Panc1 (cell line): ENCODE measurements at regions not wholly inside any gene's neighbourhood (a gene's known extent, or its start where the extent isn't known, plus 50 kb on each side); places are given as distances from the start of the nearest gene placed in this dataset.

Experiments
- ATAC-seq: fragments of 200-7000 bp; cut with Tn5 transposase; 2 replicates; pipeline ENCODE4 v1.9.1; 2020; ENCODE audit warnings: mild to moderate bottlenecking, moderate library complexity
- BruUV-seq: library from RNA; stranded (reverse); fragments of 400-500 nt; replicated peaks from 2 replicates; lab custom pipeline; 2021; lab: Mats Ljungman, UMichigan
- CTCF ChIA-PET: fragments of 300-600 bp; sonication (Branson Sonifier 250); formaldehyde crosslinking; loops from one replicate; lab custom pipeline; 2022; ENCODE audit warnings: antibody characterized with exemption; lab: Charles Lee
- POLR2A ChIA-PET: fragments of 300-600 bp; sonication (Branson Sonifier 250); formaldehyde crosslinking; loops from one replicate; lab custom pipeline; 2022; ENCODE audit warnings: antibody characterized with exemption; lab: Charles Lee
- DNase-seq: peaks from one replicate; pipeline ENCODE4 v3.0.0-alpha.2; 2010; ENCODE audit warnings: low read depth, low spot score
- H3K27ac ChIP-seq: 2 replicates; pipeline ENCODE4 v1.5.1; 2011; ENCODE audit warnings: mild to moderate bottlenecking, low read length, inconsistent platforms
- H3K27me3 ChIP-seq: fragments of 200-500 bp; sonication (Bioruptor generic); 2 replicates; pipeline ENCODE4 v1.6.0; 2014; ENCODE audit warnings: low read length, inconsistent platforms; ENCODE audit not compliant: control insufficient read depth, insufficient read depth
- H3K36me3 ChIP-seq: fragments of 200-500 bp; sonication (Bioruptor generic); 2 replicates; pipeline ENCODE4 v1.5.1; 2014; ENCODE audit warnings: inconsistent platforms, mild to moderate bottlenecking, low read length, moderate library complexity; ENCODE audit not compliant: control insufficient read depth, insufficient read depth
- H3K4me1 ChIP-seq: 2 replicates; pipeline ENCODE4 v1.5.1; 2011; ENCODE audit warnings: inconsistent platforms, mild to moderate bottlenecking, low read length, moderate library complexity; ENCODE audit not compliant: control insufficient read depth, insufficient read depth
- H3K4me3 ChIP-seq, 2 experiments: 2 replicates each; pipeline ENCODE4 v1.5.1; 2011 to 2012; ENCODE audit warnings: low read depth in 2 of 2, low read length in 2 of 2, mild to moderate bottlenecking in 2 of 2, inconsistent platforms in 1 of 2, moderate library complexity in 1 of 2
- H3K9me3 ChIP-seq: fragments of 200-500 bp; sonication (Bioruptor generic); 2 replicates; pipeline ENCODE4 v1.5.1; 2014; ENCODE audit warnings: low read depth, mild to moderate bottlenecking, inconsistent platforms, low read length, moderate library complexity; ENCODE audit not compliant: control insufficient read depth, insufficient read depth
- POLR2AphosphoS5 ChIP-seq: IDR thresholded peaks from 2 replicates; pipeline ENCODE4 v1.6.1; 2012; ENCODE audit warnings: mild to moderate bottlenecking, low read depth, low read length, moderate library complexity
- SIN3A ChIP-seq: IDR thresholded peaks from 2 replicates; pipeline ENCODE4 v1.6.1; 2012; ENCODE audit warnings: low read depth, mild to moderate bottlenecking, low read length, moderate library complexity, borderline replicate concordance; ENCODE audit not compliant: insufficient read depth
- TCF7L2 ChIP-seq: IDR thresholded peaks from 2 replicates; pipeline ENCODE4 v1.6.1; 2011; ENCODE audit warnings: mild to moderate bottlenecking, low read depth, low read length, inconsistent platforms
- in situ Hi-C: cut with HindIII; loops from 2 replicates; pipeline ENCODE4 v1.10.0; 2016; ENCODE audit warnings: low sequenced_read_pairs, low pct_unique_long_range_greater_than_20kb
- intact Hi-C: fragments of 100-400 bp; cut with micrococcal nuclease; formaldehyde crosslinking; loops from one replicate; pipeline ENCODE4 v1.10.0; 2022; ENCODE audit not compliant: unreplicated experiment
- TF ChIP-seq, protein P1 (sequence below): fragments of 450-650 bp; IDR thresholded peaks from 2 replicates; pipeline ENCODE4 v1.5.1; 2017; ENCODE audit warnings: mild to moderate bottlenecking
- TF ChIP-seq, protein P2 (sequence below), 2 experiments: IDR thresholded peaks; 2 replicates each; pipeline ENCODE4 v1.6.1; 2011 to 2012; ENCODE audit warnings: low read depth in 2 of 2, control low read depth in 1 of 2, low read length in 1 of 2, mild to moderate bottlenecking in 1 of 2, moderate library complexity in 1 of 2; ENCODE audit not compliant: insufficient read depth in 1 of 2

DNA sequence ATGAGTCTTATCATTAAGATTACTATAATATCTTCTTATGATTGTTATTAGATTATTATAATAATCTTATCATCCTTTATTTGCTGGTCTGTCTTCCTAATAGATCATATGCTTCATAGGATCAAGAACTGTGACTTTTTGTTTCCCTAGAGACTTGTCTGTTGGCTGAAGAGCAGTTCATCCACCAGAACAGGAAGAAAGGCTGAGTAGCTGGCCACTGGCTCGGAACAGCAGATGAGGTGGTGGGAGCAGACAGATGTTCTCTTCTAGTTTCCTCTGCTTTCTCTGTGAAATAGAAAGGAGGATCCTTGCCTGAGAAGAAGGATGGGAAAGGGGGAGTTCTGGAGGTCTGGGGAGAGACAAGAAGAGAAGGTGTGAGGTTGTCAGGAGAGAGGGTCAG lies 120.0 kb downstream of the CCNA1 start:
- BruUV-seq: no TSS peak
- CTCF ChIA-PET: no interaction called here
- intact Hi-C loops: no loop called here
- Histone ChIP-seq H3K9me3 (no peaks in the 10 kb centered on the region), H3K4me3 (no peak overlapping the region), H3K36me3 (no peaks in the 10 kb centered on the region), H3K4me1 (no peaks in the 10 kb centered on the region), H3K27ac (no peak overlapping the region), H3K27me3 (no peaks in the 10 kb centered on the region)
- in situ Hi-C loops: no loop called here
- DNase-seq: no peak
- POLR2A ChIA-PET: no interaction called here
- TF ChIP-seq, protein P1, sequence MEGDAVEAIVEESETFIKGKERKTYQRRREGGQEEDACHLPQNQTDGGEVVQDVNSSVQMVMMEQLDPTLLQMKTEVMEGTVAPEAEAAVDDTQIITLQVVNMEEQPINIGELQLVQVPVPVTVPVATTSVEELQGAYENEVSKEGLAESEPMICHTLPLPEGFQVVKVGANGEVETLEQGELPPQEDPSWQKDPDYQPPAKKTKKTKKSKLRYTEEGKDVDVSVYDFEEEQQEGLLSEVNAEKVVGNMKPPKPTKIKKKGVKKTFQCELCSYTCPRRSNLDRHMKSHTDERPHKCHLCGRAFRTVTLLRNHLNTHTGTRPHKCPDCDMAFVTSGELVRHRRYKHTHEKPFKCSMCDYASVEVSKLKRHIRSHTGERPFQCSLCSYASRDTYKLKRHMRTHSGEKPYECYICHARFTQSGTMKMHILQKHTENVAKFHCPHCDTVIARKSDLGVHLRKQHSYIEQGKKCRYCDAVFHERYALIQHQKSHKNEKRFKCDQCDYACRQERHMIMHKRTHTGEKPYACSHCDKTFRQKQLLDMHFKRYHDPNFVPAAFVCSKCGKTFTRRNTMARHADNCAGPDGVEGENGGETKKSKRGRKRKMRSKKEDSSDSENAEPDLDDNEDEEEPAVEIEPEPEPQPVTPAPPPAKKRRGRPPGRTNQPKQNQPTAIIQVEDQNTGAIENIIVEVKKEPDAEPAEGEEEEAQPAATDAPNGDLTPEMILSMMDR: no peak
- no peak for TF ChIP-seq TCF7L2
- no peak for TF ChIP-seq POLR2AphosphoS5
- TF ChIP-seq, protein P2, sequence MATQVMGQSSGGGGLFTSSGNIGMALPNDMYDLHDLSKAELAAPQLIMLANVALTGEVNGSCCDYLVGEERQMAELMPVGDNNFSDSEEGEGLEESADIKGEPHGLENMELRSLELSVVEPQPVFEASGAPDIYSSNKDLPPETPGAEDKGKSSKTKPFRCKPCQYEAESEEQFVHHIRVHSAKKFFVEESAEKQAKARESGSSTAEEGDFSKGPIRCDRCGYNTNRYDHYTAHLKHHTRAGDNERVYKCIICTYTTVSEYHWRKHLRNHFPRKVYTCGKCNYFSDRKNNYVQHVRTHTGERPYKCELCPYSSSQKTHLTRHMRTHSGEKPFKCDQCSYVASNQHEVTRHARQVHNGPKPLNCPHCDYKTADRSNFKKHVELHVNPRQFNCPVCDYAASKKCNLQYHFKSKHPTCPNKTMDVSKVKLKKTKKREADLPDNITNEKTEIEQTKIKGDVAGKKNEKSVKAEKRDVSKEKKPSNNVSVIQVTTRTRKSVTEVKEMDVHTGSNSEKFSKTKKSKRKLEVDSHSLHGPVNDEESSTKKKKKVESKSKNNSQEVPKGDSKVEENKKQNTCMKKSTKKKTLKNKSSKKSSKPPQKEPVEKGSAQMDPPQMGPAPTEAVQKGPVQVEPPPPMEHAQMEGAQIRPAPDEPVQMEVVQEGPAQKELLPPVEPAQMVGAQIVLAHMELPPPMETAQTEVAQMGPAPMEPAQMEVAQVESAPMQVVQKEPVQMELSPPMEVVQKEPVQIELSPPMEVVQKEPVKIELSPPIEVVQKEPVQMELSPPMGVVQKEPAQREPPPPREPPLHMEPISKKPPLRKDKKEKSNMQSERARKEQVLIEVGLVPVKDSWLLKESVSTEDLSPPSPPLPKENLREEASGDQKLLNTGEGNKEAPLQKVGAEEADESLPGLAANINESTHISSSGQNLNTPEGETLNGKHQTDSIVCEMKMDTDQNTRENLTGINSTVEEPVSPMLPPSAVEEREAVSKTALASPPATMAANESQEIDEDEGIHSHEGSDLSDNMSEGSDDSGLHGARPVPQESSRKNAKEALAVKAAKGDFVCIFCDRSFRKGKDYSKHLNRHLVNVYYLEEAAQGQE (IDR thresholded peaks at IDR 0.05; ENCODE audit: insufficient read depth in 1 of 2, low read depth in 2 of 2, low read length in 1 of 2): no peak
- TF ChIP-seq SIN3A: no peak
- no peak for ATAC-seq

DNA sequence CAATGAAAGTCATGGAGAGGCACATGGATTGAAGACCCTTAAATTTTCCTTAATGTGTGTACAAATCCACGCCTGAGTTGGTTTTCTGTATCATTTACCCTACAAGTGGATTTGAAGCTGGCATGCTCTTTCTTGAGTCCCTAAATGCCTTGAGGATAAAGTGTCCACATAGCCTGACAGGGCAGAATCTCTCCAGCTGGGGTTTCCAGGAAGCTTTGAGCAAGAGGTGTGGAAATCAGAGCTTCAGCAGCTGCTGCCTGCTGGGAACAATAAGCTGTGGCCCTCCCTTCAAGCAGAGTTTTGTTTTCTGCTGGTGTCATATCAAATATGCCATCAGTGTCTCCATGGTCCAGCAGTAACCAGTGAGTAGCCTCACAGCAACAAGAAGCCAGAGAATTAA lies 120.3 kb upstream of the SERTM1 start:
- no peaks in the 10 kb centered on the region for H3K4me1 ChIP-seq
- no peak for ATAC-seq
- ChIA-PET POLR2A (no interaction called here), CTCF (no interaction called here)
- H3K36me3 ChIP-seq: no peaks in the 10 kb centered on the region
- H3K27me3 ChIP-seq: no peaks in the 10 kb centered on the region
- DNase-seq: no peak
- no TSS peak for BruUV-seq
- no peak overlapping the region for H3K4me3 ChIP-seq
- no peak overlapping the region for H3K27ac ChIP-seq
- intact Hi-C loops (no loop called here), in situ Hi-C loops (no loop called here)
- TF ChIP-seq, protein P1: no peak
- TF ChIP-seq TCF7L2: no peak
- TF ChIP-seq, protein P2 (IDR thresholded peaks at IDR 0.05; ENCODE audit: insufficient read depth in 1 of 2, low read depth in 2 of 2, low read length in 1 of 2): no peak
- no peak for TF ChIP-seq POLR2AphosphoS5
- no peak for TF ChIP-seq SIN3A
- no peaks in the 10 kb centered on the region for H3K9me3 ChIP-seq
